Colonic mucosa (tissue), 4 donors: ENCODE measurements at regions not wholly inside any gene's neighbourhood (a gene's known extent, or its start where the extent isn't known, plus 50 kb on each side); places are given as distances from the start of the nearest gene placed in this dataset.
"Not testable (repeated sequence)": the region's sequence is repeated elsewhere in the genome, so short reads cannot be mapped to it uniquely, and the experiment has no call there.

Experiments
- DNase-seq: peaks from one replicate; pipeline ENCODE4 v3.0.0-alpha.2; 2020
- H3K27ac ChIP-seq: fragments of 200-600 bp; one replicate; pipeline ENCODE4 v1.8.0; 2021
- H3K27me3 ChIP-seq: fragments of 200-600 bp; one replicate; pipeline ENCODE4 v1.8.0; 2021
- H3K36me3 ChIP-seq: fragments of 200-600 bp; one replicate; pipeline ENCODE4 v1.8.0; 2021
- H3K4me1 ChIP-seq: fragments of 200-600 bp; one replicate; pipeline ENCODE4 v1.8.0; 2021; ENCODE audit warnings: mild to moderate bottlenecking
- H3K4me3 ChIP-seq: fragments of 200-600 bp; one replicate; pipeline ENCODE4 v1.8.0; 2021
- H3K9ac ChIP-seq, 2 donors: one replicate each; pipeline ENCODE4 v1.7.0; 2013; ENCODE audit warnings: control low read depth in 2 of 2, low read depth in 2 of 2, low read length in 2 of 2
- H3K9me3 ChIP-seq: fragments of 200-600 bp; one replicate; pipeline ENCODE4 v1.8.0; 2021
- CTCF ChIP-seq: fragments of 200-600 bp; IDR thresholded peaks from one replicate; pipeline ENCODE4 v1.8.0; 2022; ENCODE audit warnings: antibody characterized with exemption, mild to moderate bottlenecking
- intact Hi-C: fragments of 100-400 bp; cut with DNase I; formaldehyde crosslinking; loops from one replicate; pipeline ENCODE4 v1.14.1; 2022
- donor health status: healthy.
- donor health status: DM: no; HTN: no; CAD: no.
- donor health status: DM: no; HTN: no; CAD: no.

DNA sequence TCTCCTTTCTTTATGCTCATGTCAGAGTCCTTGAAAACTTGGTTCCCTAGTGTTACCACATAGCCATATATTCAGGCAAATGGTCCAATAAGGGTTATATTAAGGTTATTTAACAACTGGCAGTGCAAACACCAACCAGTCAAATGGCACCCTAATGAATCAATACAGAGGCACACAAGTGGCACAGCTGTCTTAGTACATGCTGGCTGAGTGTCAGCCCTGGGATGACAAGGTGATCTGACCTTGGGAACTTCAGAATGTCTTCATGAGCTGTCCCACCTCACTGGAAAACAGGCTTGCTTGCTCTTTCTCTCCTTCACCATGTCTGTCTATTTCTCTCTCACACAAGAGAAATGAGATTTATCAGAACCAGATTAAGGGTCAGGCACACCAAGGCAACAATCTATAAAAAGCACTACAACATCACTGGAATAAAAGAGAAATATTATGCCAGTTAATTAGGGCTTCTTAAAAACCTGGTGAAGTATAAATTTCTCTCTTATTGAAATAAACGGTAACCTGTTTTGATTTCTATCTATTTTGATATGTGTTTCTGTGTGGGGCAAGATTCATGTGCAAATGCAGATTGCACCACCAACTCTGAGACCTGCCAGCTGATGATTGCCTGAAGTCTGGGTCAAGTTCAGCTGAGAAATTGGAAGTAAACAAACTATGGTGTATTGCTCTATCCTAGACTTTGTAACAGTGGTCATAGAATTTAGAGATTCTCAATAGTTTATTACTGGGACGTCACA is 140.7 kb downstream of the SREK1 start:
- Histone ChIP-seq H3K4me1 (no peaks in the 10 kb centered on the region), H3K4me3 (no peak overlapping the region), H3K27me3 (no peaks in the 10 kb centered on the region), H3K9ac (no peak overlapping the region), H3K36me3 (no peaks in the 10 kb centered on the region), H3K9me3 (no peaks in the 10 kb centered on the region), H3K27ac (no peak overlapping the region)
- no peak for DNase-seq
- intact Hi-C loops = no loop called here
- no peak for TF ChIP-seq CTCF

DNA sequence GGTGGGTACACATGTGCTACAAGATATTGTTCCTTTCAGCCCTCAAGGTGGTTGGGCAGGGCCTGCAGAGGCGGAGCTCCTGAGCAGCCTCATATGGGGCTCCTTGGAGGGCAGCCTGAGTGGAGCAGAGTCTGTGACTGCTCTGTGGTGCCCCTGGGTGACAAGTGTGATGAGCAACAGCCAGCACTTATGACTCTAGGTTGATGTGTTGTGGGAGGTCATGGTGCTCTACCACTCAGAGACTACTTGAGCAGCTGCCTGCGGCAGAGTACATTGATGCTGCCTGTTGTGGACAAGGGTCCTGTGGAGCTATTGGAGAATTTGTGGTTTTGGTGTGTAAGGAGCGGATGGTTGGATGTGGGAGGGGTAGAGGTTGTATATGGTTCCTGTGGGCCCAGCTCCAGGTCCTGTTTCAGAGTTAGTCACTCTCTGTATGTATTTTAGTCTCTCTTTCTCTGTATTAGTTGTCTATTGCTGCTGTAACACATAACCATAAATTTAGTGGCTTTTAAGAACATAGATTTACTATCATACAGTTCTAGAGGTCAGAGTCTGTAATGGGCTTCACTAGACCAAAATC is 141.3 kb downstream of the SREK1 start:
- Histone ChIP-seq H3K9me3 (no peaks in the 10 kb centered on the region), H3K9ac (no peak overlapping the region), H3K27ac (no peak overlapping the region), H3K4me3 (no peak overlapping the region), H3K27me3 (no peaks in the 10 kb centered on the region), H3K36me3 (no peaks in the 10 kb centered on the region), H3K4me1 (no peaks in the 10 kb centered on the region)
- no peak for DNase-seq
- intact Hi-C loops = no loop called here
- no peak for TF ChIP-seq CTCF

DNA sequence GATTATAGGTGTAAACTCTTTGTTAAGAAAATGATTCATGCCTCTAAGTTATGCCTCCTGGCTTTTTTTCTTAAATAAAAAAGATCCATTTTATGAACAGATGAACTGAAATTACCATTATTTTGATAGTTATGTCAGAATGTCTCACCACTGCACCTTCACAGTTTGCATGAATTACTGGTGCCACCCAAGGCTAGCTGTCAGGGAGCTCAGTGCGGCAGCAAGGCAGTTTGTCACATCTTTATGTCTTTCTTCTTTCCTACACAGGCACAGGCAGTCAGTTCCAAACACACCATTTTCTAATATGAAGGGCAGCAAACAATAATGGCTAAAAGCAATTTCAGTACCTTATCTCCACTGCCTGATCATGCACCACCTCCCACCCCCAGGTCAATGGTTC is 147.7 kb downstream of the SREK1 start:
- intact Hi-C loops = no loop called here
- Histone ChIP-seq H3K4me3 (no peak overlapping the region), H3K4me1 (no peaks in the 10 kb centered on the region), H3K36me3 (no peaks in the 10 kb centered on the region), H3K9ac (no peak overlapping the region), H3K9me3 (no peaks in the 10 kb centered on the region), H3K27ac (no peak overlapping the region), H3K27me3 (no peaks in the 10 kb centered on the region)
- no peak for TF ChIP-seq CTCF
- no peak for DNase-seq

GRCh38 chr5:66293851-66294250 is 149.8 kb downstream of the SREK1 start:
- DNase-seq, H3K36me3 ChIP-seq, H3K27me3 ChIP-seq, H3K9me3 ChIP-seq, H3K4me3 ChIP-seq, H3K9ac ChIP-seq, H3K27ac ChIP-seq, H3K4me1 ChIP-seq, intact Hi-C loops: not testable (repeated sequence)

DNA sequence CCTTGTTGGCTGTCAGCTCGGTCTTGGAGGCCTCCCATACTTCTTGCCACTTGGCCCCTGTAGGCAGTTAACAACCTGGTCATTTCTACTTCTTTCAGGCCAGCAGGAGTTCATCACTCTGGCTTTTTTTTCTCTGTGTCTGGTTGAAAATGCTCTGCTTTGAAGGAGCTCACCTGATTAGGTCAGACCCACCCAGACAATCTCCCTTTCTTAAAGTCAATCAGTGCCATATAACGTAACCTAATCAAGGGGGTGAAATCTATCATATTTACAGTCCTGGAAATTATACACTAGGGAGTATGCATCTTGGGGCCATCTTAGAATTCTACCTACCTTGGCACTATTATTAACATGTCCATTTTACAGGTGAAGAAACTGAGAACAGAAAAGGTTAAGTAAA is 155.4 kb downstream of the SREK1 start:
- TF ChIP-seq CTCF = no peak
- H3K4me1 ChIP-seq = no peaks in the 10 kb centered on the region
- intact Hi-C loops = no loop called here
- no peaks in the 10 kb centered on the region for H3K27me3 ChIP-seq
- DNase-seq = no peak
- no peaks in the 10 kb centered on the region for H3K9me3 ChIP-seq
- H3K4me3 ChIP-seq = no peak overlapping the region
- H3K36me3 ChIP-seq = no peaks in the 10 kb centered on the region
- H3K27ac ChIP-seq = no peak overlapping the region
- H3K9ac ChIP-seq = no peak overlapping the region

- no peak overlapping the region for H3K27ac ChIP-seq
Observed at GRCh38 chr5:66302344-66302743, 158.2 kb downstream of the SREK1 start.

More at GRCh38 chr5:66302344-66302743, 158.2 kb downstream of the SREK1 start:
- Histone ChIP-seq H3K9ac (no peak overlapping the region), H3K36me3 (no peaks in the 10 kb centered on the region), H3K27me3 (no peaks in the 10 kb centered on the region), H3K4me3 (no peak overlapping the region), H3K9me3 (no peaks in the 10 kb centered on the region), H3K4me1 (no peaks in the 10 kb centered on the region)
- TF ChIP-seq CTCF = no peak
- intact Hi-C loops = no loop called here
- DNase-seq = no peak
